Testis (tissue), 2 donors: ENCODE measurements at regions not wholly inside any gene's neighbourhood (a gene's known extent, or its start where the extent isn't known, plus 50 kb on each side); places are given as distances from the start of the nearest gene placed in this dataset.

Experiments
- POLR2A ChIP-seq: fragments of 450-650 bp; IDR thresholded peaks from one replicate; pipeline ENCODE4 v1.6.1; 2017; ENCODE audit warnings: antibody characterized with exemption, mild to moderate bottlenecking, moderate library complexity
- TF ChIP-seq, protein P1 (sequence below), 3 experiments: fragments of 450-650 bp in 2 of 3; fragments of 200-600 bp in 1 of 3; sonication (generic) in 1 of 3; IDR thresholded peaks; one replicate each; pipeline ENCODE4 v1.5.1; 2016 to 2019; ENCODE audit warnings: antibody characterized with exemption in 3 of 3, mild to moderate bottlenecking in 2 of 3, moderate library complexity in 1 of 3

DNA sequence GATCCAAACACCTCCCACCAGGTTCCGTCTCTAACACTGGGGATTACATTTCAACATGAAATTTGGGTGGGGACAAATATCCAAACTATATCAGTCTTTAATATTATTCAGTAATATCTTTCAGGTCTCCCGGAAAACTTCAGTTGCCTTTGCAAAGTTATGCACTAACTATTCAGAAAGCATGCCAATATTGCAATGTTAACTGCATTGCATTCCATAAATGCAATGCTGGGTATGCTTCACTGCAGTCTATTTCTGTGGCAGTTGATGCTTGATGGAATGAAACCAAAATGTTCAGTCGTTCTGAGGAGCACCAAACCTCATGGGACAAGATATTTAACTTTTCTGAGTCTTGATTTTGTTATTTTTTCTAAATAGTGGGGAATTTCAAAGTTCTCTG is 147.5 kb downstream of the SLC16A9 start:
- no peak for TF ChIP-seq POLR2A
- TF ChIP-seq, protein P1, sequence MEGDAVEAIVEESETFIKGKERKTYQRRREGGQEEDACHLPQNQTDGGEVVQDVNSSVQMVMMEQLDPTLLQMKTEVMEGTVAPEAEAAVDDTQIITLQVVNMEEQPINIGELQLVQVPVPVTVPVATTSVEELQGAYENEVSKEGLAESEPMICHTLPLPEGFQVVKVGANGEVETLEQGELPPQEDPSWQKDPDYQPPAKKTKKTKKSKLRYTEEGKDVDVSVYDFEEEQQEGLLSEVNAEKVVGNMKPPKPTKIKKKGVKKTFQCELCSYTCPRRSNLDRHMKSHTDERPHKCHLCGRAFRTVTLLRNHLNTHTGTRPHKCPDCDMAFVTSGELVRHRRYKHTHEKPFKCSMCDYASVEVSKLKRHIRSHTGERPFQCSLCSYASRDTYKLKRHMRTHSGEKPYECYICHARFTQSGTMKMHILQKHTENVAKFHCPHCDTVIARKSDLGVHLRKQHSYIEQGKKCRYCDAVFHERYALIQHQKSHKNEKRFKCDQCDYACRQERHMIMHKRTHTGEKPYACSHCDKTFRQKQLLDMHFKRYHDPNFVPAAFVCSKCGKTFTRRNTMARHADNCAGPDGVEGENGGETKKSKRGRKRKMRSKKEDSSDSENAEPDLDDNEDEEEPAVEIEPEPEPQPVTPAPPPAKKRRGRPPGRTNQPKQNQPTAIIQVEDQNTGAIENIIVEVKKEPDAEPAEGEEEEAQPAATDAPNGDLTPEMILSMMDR (IDR thresholded peaks at IDR 0.05) = no peak
